GM12878 (cell line): ENCODE measurements at regions not wholly inside any gene's neighbourhood (a gene's known extent, or its start where the extent isn't known, plus 50 kb on each side); places are given as distances from the start of the nearest gene placed in this dataset.

Experiments
- ATAC-seq: fragments of 200-7000 bp; cut with Tn5 transposase; 3 replicates; pipeline ENCODE4 v1.9.1; 2020; ENCODE audit warnings: mild to moderate bottlenecking, moderate library complexity
- BruUV-seq: library from RNA; stranded (reverse); fragments of 400-500 nt; replicated peaks from 2 replicates; lab custom pipeline; 2021; lab: Mats Ljungman, UMichigan
- CTCF ChIA-PET: fragments of 300-600 bp; sonication (Branson Sonifier 250); formaldehyde crosslinking; extraction: SDS; loops from one replicate; lab custom pipeline; 2021; ENCODE audit warnings: inconsistent platforms; lab: Yijun Ruan, JAX
- POLR2A ChIA-PET: fragments of 350-600 bp; formaldehyde crosslinking; extraction: SDS; loops from one replicate; lab custom pipeline; 2021; ENCODE audit warnings: inconsistent platforms; lab: Charles Lee
- RAD21 ChIA-PET: fragments of 300-600 bp; sonication (Branson Sonifier 250); formaldehyde crosslinking; loops from one replicate; lab custom pipeline; 2023; ENCODE audit warnings: antibody characterized with exemption; ENCODE audit not compliant: unreplicated experiment; lab: Charles Lee
- SMC1A ChIA-PET: fragments of 300-600 bp; sonication (Branson Sonifier 250); formaldehyde crosslinking; loops from one replicate; lab custom pipeline; 2023; ENCODE audit not compliant: unreplicated experiment, uncharacterized antibody; lab: Charles Lee
- DNase-seq: peaks from one replicate; pipeline ENCODE4 v3.0.0-alpha.2; 2011; ENCODE audit warnings: low read depth, low spot score
- FAIRE-seq: peaks from 3 replicates; lab custom pipeline; 2011; peaks lifted over from hg19 to GRCh38; lab: Jason Lieb, UNC
- H2AFZ ChIP-seq: 2 replicates; pipeline ENCODE4 v1.6.0; 2011; ENCODE audit warnings: low read depth, low read length, control low read depth; ENCODE audit not compliant: control insufficient read depth
- H3K27ac ChIP-seq: 2 replicates; pipeline ENCODE4 v1.5.1; 2011; ENCODE audit warnings: control low read depth; ENCODE audit not compliant: control insufficient read depth, insufficient read depth
- H3K27me3 ChIP-seq, 2 experiments: replicated peaks in 1 of 2; 2 replicates each; pipeline versions ENCODE4 v1.6.0 to v1.6.1; 2011; ENCODE audit warnings: low read length in 1 of 2; ENCODE audit not compliant: control insufficient read depth in 2 of 2, insufficient read depth in 2 of 2
- H3K36me3 ChIP-seq, 2 experiments: 2 replicates each; pipeline ENCODE4 v1.5.1; 2011; ENCODE audit warnings: low read length in 1 of 2; ENCODE audit not compliant: control insufficient read depth in 2 of 2, insufficient read depth in 2 of 2
- H3K4me1 ChIP-seq: 2 replicates; pipeline ENCODE4 v1.6.1; 2011; ENCODE audit warnings: mild to moderate bottlenecking, low read length, moderate library complexity, mixed read lengths; ENCODE audit not compliant: control insufficient read depth, insufficient read depth
- H3K4me2 ChIP-seq: 2 replicates; pipeline ENCODE4 v1.6.0; 2011; ENCODE audit warnings: control low read depth; ENCODE audit not compliant: control insufficient read depth, insufficient read depth
- H3K4me3 ChIP-seq: fragments of 200-600 bp; sonication (generic); 2 replicates; pipeline ENCODE4 v1.5.1; 2016
- H3K79me2 ChIP-seq: 2 replicates; pipeline ENCODE4 v1.6.0; 2011; ENCODE audit warnings: low read length; ENCODE audit not compliant: control insufficient read depth, insufficient read depth
- H3K9ac ChIP-seq: 2 replicates; pipeline ENCODE4 v1.8.0; 2011; ENCODE audit warnings: low read length, control low read depth, mixed read lengths; ENCODE audit not compliant: control insufficient read depth, insufficient read depth
- H3K9me3 ChIP-seq: replicated peaks from 3 replicates; pipeline ENCODE4 v1.5.1; 2011; ENCODE audit warnings: mild to moderate bottlenecking, low read length; ENCODE audit not compliant: control insufficient read depth, insufficient read depth
- H4K20me1 ChIP-seq: 2 replicates; pipeline ENCODE4 v1.6.0; 2011; ENCODE audit not compliant: control insufficient read depth, insufficient read depth
- ATF7 ChIP-seq: fragments of 450-650 bp; IDR thresholded peaks from 2 replicates; pipeline ENCODE4 v1.6.1; 2016; ENCODE audit warnings: low read depth, mild to moderate bottlenecking
- CEBPB ChIP-seq, 2 experiments: fragments of 150-350 bp in 1 of 2; IDR thresholded peaks; 2 replicates each; pipeline ENCODE4 v1.6.1; 2012 to 2014; ENCODE audit warnings: low read depth in 2 of 2, low read length in 2 of 2, borderline replicate concordance in 1 of 2, inconsistent platforms in 1 of 2
- FOXK2 ChIP-seq: fragments of 450-650 bp; IDR thresholded peaks from 2 replicates; pipeline ENCODE4 v1.6.1; 2017; ENCODE audit warnings: mild to moderate bottlenecking, moderate library complexity
- FOXM1 ChIP-seq: IDR thresholded peaks from 2 replicates; pipeline ENCODE4 v1.6.1; 2012; ENCODE audit warnings: low read depth, mild to moderate bottlenecking, inconsistent platforms, low read length, moderate library complexity
- IRF5 ChIP-seq: fragments of 450-650 bp; IDR thresholded peaks from 2 replicates; pipeline ENCODE4 v1.6.1; 2017; ENCODE audit warnings: borderline replicate concordance
- MTA3 ChIP-seq: IDR thresholded peaks from 2 replicates; pipeline ENCODE4 v1.6.1; 2012; ENCODE audit warnings: low read length, inconsistent platforms, borderline replicate concordance
- NFYA ChIP-seq: IDR thresholded peaks from 2 replicates; pipeline ENCODE4 v1.6.1; 2011; ENCODE audit warnings: low read depth, mild to moderate bottlenecking, low read length, improper control_type of control experiment, borderline replicate concordance
- POLR2AphosphoS2 ChIP-seq: IDR thresholded peaks from 2 replicates; pipeline ENCODE4 v1.6.1; 2011; ENCODE audit warnings: low read depth, mild to moderate bottlenecking, low read length, improper control_type of control experiment, moderate library complexity
- SMARCA5 ChIP-seq: fragments of 450-650 bp; IDR thresholded peaks from 2 replicates; pipeline ENCODE4 v1.6.1; 2017; ENCODE audit warnings: mild to moderate bottlenecking
- TCF3 ChIP-seq: IDR thresholded peaks from 2 replicates; pipeline ENCODE4 v1.6.1; 2012; ENCODE audit warnings: low read depth, mild to moderate bottlenecking, low read length, borderline replicate concordance; ENCODE audit not compliant: insufficient read depth
- WRNIP1 ChIP-seq: IDR thresholded peaks from 2 replicates; pipeline ENCODE4 v1.6.1; 2011; ENCODE audit warnings: low read depth, low read length, improper control_type of control experiment, borderline replicate concordance
- ZBTB40 ChIP-seq: fragments of 450-650 bp; IDR thresholded peaks from 2 replicates; pipeline ENCODE4 v1.6.1; 2016; ENCODE audit warnings: mild to moderate bottlenecking, moderate library complexity, borderline replicate concordance
- WGBS: methylation state at CpG from one replicate; pipeline ENCODE4 v1.1.6; 2016; ENCODE audit warnings: low lambda C conversion rate; ENCODE audit not compliant: insufficient replicate concordance, insufficient coverage; ENCODE audit errors: missing lambda C conversion rate; 5-methylcytosine and 5-hydroxymethylcytosine counted together
- in situ Hi-C: fragments of 300-500 bp; cut with MboI; formaldehyde crosslinking; loops from 9 replicates; pipeline ENCODE4 v1.14.3; 2018; ENCODE audit warnings: mixed read lengths
- intact Hi-C: fragments of 100-400 bp; cut with micrococcal nuclease; formaldehyde crosslinking; loops from one replicate; pipeline ENCODE4 v1.14.2; 2022; ENCODE audit not compliant: unreplicated experiment
- TF ChIP-seq, protein P1 (sequence below): IDR thresholded peaks from 2 replicates; pipeline ENCODE4 v1.6.1; 2012; ENCODE audit warnings: low read depth, low read length, improper control_type of control experiment
- TF ChIP-seq, protein P2 (sequence below): IDR thresholded peaks from 2 replicates; pipeline ENCODE4 v1.6.1; 2011; ENCODE audit warnings: mild to moderate bottlenecking, low read depth, low read length, moderate library complexity; ENCODE audit not compliant: insufficient replicate concordance

GRCh38 chr14:104458845-104459244 lies 120.7 kb upstream of the C14orf180 start (continued):
- TF ChIP-seq TCF3: no peak

DNA sequence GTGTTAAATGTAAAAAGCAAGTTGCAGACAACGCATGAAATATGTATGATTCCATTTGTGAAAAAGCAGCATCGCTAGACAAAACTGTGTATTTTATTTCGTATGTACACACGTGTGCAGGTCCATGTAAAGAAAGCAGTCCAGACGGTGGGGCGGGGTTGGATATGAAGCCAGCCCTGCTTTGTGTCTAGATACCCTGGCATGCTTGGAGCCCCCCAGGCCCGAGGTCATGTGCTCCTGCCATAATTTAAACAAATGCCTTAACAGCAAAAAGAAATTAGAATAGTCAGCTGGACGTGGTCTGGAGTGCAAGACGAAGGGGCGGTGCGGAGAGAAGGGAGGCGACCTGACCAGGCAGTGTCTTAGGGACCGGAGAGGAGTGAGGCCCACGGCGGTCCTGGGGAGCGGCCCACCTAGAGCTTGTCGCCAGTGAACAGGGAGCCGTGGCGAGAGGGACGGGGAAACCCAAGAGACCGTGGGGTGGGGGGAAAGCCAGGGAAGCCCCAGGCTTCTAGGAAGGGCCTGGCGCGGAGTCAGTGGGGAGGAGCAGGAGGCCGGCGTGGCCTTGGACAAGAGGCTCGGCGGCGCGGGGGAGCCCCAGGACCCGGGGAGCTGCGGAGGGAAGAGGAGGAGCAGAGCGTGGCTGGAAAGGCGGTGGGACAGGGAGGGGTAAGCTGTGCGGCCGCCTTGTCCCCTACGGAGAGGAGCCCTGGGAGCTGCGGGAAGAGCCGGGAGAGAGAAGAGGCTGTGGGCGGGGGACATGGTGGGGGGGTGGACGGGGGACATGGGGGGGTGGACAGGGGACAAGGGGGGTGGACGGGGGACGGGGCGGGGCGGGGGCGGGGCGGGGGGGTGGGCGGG lies 118.5 kb upstream of the C14orf180 start:
- ChIA-PET POLR2A (no interaction called here), CTCF (no interaction called here), RAD21 (no interaction called here), SMC1A (no interaction called here)
- TF ChIP-seq FOXM1 (no peak), FOXK2 (no peak), NFYA (no peak), MTA3 (no peak), CEBPB (IDR thresholded peaks at IDR 0.05; ENCODE audit: borderline replicate concordance in 1 of 2, low read depth in 2 of 2, low read length in 2 of 2) (no peak), ATF7 (no peak), IRF5 (no peak), ZBTB40 (no peak), SMARCA5 (no peak), WRNIP1 (no peak), POLR2AphosphoS2 (no peak)
- TF ChIP-seq, protein P1, sequence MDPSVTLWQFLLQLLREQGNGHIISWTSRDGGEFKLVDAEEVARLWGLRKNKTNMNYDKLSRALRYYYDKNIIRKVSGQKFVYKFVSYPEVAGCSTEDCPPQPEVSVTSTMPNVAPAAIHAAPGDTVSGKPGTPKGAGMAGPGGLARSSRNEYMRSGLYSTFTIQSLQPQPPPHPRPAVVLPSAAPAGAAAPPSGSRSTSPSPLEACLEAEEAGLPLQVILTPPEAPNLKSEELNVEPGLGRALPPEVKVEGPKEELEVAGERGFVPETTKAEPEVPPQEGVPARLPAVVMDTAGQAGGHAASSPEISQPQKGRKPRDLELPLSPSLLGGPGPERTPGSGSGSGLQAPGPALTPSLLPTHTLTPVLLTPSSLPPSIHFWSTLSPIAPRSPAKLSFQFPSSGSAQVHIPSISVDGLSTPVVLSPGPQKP: no peak
- TF ChIP-seq, protein P2, sequence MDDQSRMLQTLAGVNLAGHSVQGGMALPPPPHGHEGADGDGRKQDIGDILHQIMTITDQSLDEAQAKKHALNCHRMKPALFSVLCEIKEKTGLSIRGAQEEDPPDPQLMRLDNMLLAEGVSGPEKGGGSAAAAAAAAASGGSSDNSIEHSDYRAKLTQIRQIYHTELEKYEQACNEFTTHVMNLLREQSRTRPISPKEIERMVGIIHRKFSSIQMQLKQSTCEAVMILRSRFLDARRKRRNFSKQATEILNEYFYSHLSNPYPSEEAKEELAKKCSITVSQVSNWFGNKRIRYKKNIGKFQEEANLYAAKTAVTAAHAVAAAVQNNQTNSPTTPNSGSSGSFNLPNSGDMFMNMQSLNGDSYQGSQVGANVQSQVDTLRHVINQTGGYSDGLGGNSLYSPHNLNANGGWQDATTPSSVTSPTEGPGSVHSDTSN: no peak
- Histone ChIP-seq H3K4me3 (no peak overlapping the region), H2AFZ (no peak overlapping the region), H4K20me1 (no peaks in the 10 kb centered on the region), H3K79me2 (no peaks in the 10 kb centered on the region), H3K9ac (no peak overlapping the region), H3K27me3 (peaks cover 0 to 2% of the 10 kb centered on the region in 2 experiments; a peak in 3 of 4 replicates), H3K27ac (no peak overlapping the region), H3K9me3 (no peaks in the 10 kb centered on the region), H3K36me3 (no peaks in the 10 kb centered on the region), H3K4me2 (no peak overlapping the region), H3K4me1 (no peaks in the 10 kb centered on the region)
- DNase-seq: no peak
- no peak for ATAC-seq
- WGBS: 25% methylated on average over 32 of the region's 47 CpGs
- in situ Hi-C loops: no loop called here
- intact Hi-C loops: no loop called here
- no TSS peak for BruUV-seq
- FAIRE-seq: no peak
